GM12874 (cell line): ENCODE measurements at regions not wholly inside any gene's neighbourhood (a gene's known extent, or its start where the extent isn't known, plus 50 kb on each side); places are given as distances from the start of the nearest gene placed in this dataset.

ENCODE experiments used
- TF ChIP-seq, protein P1 (sequence below): IDR thresholded peaks from 2 replicates; pipeline ENCODE4 v1.5.1; 2011; ENCODE audit warnings: low read depth, mild to moderate bottlenecking, control low read depth, low read length, moderate library complexity; ENCODE audit not compliant: insufficient read depth

DNA sequence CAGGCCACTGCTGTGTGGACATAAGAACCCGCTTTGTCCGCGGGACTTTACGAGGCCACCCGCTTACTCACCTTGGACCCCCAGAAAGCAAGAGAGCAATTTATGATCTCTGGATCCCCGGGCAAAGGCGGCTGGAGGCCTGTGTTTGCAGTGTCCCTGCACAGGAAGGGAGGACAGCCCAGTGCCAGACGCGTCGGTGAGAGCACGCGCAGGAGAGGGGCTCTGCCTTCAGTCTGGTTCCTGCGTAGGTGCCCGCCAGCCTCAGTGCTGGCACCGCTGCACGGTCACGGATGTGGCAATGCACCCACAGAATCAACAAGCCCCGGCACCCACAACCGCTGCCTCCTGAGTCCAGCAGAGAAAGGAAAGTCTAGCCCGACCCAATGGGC lies 248.4 kb downstream of the C16orf95 start:
- TF ChIP-seq, protein P1, sequence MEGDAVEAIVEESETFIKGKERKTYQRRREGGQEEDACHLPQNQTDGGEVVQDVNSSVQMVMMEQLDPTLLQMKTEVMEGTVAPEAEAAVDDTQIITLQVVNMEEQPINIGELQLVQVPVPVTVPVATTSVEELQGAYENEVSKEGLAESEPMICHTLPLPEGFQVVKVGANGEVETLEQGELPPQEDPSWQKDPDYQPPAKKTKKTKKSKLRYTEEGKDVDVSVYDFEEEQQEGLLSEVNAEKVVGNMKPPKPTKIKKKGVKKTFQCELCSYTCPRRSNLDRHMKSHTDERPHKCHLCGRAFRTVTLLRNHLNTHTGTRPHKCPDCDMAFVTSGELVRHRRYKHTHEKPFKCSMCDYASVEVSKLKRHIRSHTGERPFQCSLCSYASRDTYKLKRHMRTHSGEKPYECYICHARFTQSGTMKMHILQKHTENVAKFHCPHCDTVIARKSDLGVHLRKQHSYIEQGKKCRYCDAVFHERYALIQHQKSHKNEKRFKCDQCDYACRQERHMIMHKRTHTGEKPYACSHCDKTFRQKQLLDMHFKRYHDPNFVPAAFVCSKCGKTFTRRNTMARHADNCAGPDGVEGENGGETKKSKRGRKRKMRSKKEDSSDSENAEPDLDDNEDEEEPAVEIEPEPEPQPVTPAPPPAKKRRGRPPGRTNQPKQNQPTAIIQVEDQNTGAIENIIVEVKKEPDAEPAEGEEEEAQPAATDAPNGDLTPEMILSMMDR: no peak

DNA sequence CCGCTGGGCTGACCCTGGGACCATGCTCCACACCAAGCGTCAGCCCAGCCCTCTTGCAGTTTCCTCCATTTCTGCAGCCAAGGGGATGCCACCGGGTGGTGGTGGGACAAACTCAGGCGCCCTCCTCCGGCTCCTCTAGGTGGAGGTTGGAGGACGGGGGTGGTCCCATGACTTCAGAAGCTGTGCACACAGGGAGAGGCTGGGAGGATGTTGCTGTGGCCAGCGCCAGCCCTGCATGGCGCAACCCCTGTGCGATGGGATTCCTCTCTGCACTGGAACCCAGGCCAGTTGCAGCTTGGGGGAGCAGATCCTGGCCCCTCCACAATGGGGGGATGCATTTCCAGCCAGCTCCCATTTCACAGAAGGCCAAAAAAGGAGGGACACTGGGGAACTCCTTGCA lies 246.5 kb downstream of the C16orf95 start:
- TF ChIP-seq, protein P1: no peak

DNA sequence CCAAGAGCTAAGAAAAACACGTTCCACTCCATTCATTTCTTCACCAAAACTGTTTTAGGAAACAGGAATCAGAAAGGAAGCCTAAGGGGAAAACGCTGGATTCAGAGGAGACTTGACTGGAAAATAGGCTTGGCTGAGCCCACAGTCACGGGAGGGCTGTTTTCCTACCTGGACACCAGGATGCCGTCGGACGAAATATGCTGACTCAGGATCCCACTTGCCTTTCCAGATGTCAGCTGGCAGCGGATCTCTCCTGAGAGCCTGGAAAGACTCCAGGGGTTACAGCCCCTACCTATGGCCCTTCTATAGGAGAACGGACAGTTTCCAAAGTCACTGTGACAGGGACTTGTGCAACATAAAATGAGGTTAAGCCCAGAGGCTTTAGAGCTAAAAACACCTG lies 245.1 kb downstream of the C16orf95 start:
- TF ChIP-seq, protein P1: no peak

DNA sequence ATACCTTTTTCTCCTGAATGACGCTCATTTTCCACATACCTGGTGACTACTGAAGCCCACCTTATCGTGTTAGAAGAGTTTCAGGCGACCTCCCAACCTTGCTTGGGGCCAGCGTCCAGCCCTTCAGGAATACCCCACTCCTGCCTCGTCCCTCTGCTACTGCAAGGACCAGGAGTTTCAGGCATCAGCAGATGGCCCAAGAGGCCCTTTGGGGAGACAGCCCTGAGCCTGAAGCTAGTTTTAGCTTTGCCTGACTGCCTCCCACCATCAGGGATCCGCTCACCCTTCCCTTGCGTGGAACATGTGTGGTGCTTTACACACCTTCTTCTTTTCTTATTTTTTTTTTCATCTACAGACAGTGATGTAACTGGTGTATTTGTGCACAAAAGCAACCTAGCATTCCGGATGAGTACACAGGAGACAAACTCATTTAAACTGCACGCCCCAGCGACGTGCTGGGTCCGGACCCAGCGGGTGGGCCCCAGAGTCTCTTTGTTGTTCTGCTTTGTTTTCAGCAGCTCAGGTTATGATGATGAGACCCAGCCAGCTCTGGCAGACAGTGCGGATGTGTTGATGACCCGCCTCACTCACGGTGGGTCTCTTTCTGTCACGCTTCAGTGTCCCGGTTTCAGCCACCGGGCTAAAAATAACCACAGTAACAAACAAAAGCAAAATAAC lies 242.4 kb downstream of the C16orf95 start:
- TF ChIP-seq, protein P1: no peak

DNA sequence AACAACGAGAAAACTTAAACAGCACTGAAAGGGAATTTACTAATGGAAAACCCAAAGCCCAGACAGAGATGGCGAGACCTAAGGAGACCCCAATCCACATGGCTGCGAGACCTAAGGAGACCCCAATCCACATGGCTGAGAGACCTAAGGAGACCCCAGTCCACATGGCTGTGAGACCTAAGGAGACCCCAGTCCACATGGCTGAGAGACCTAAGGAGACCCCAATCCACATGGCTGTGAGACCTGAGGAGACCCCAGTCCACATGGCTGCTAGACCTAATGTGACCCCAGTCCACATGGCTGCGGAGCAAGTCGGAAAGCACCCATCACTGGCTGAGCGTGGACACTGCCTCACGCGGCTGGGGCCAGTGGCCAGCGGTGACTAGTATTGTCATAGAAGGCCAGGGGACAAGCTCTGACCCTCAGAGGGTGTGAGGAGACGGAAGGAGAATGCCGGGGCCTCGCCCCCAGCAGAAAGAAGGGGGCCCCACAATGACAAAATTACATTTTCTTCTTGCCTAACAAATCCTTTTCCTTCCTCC lies 241.8 kb downstream of the C16orf95 start:
- TF ChIP-seq, protein P1: no peak

DNA sequence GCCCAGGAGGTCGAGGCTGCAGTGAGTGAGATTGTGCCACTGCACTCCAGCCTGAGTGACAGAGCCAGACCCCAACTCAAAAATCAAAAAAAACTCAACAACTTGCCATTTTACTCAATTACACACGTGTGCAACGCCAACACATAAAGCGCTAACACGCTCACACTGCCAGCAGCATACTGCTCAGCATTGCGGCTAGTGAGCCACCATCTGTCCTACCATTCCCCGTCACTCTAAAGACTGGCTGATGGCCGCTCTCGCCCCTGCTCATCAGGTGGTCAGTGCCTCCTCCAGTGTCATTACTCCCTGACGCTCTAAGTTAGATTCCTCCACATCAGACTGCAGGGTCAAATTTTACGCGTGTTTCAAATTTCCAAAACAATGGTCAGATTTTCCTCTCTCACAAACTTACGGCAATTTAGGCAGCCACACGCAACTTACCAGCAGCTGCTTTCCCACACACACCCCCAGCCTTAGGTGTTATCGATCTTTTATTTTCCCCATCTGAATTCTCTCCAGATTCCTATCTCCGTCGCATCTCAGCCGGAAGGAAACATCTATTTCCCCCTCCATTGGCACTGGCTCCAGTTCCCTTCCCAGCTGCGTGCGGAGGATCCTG lies 240.8 kb downstream of the C16orf95 start:
- TF ChIP-seq, protein P1: no peak

DNA sequence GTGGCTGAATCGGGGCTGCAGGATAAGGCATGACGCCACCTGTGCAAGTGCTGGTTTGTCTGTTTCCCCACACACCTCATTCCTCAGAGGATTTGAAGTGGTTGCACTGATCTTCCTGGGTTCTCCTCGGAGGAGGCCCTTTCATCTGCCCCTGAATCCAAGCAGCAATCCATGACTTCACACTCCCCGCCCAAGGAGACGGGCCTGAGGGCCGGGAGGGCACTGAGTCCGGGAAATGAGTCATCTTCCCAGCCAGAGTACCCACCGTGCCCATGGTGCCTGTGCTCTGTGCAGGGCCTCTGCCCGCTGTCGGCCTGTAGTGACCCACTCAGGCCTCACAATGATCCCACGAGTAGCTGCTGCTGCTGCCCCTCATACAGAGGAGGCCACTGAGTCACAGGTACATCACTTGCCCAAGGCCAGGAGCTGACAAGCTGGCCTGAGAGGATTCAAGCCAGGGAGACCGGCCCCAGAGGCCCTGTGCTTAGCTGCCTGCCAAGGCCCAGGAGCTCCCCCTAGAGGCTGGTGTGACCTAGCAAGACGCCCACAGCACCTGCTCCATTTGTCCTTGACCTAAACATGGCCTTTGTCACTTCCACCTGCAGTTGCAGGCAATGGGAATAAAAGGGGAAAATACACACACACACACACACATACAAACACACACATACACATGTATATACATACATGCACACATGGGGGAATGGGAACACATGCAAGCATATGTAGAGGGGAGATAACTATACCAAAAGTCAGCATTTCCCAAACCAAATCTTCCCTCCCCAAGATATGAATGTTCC lies 240.0 kb downstream of the C16orf95 start:
- TF ChIP-seq, protein P1: peak; percentile 68
